ENCODE measurements at regions not wholly inside any gene's neighbourhood (a gene's known extent, or its start where the extent isn't known, plus 50 kb on each side); places are given as distances from the start of the nearest gene placed in this dataset.

DNA sequence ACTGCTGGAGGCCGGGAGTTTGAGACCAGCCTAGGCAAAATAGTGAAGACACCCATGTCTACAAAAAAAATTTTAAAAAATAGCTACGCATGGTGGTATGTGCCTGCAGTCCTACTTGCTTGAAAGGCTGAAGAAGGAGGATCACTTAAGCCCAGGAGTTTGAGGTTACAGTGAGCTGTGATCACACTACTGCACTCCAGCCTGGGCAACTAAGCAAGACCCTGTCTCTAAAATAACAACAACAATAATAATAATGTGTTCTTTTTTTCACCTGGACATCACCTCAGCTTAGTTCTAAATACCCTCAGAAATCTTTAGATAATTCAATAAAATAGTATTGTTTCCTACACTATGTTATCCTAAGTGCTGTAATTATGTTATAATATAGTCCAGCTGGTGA, 397.1 kb upstream of the ZNF804A start:
- TF ChIP-seq, protein P1, sequence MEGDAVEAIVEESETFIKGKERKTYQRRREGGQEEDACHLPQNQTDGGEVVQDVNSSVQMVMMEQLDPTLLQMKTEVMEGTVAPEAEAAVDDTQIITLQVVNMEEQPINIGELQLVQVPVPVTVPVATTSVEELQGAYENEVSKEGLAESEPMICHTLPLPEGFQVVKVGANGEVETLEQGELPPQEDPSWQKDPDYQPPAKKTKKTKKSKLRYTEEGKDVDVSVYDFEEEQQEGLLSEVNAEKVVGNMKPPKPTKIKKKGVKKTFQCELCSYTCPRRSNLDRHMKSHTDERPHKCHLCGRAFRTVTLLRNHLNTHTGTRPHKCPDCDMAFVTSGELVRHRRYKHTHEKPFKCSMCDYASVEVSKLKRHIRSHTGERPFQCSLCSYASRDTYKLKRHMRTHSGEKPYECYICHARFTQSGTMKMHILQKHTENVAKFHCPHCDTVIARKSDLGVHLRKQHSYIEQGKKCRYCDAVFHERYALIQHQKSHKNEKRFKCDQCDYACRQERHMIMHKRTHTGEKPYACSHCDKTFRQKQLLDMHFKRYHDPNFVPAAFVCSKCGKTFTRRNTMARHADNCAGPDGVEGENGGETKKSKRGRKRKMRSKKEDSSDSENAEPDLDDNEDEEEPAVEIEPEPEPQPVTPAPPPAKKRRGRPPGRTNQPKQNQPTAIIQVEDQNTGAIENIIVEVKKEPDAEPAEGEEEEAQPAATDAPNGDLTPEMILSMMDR (IDR thresholded peaks at IDR 0.05), result no peak
- TF ChIP-seq POLR2A (IDR thresholded peaks at IDR 0.05; ENCODE audit: low read depth) (no peak), POLR2AphosphoS5 (IDR thresholded peaks at IDR 0.05) (no peak), EP300 (IDR thresholded peaks at IDR 0.05) (no peak)

All from esophagus muscularis mucosa (tissue), 4 donors.